ENCODE measurements at regions not wholly inside any gene's neighbourhood (a gene's known extent, or its start where the extent isn't known, plus 50 kb on each side); places are given as distances from the start of the nearest gene placed in this dataset.
A peak's percentile ranks its signal among the peaks of the same experiment; 100 is the strongest.

- H3K27me3 ChIP-seq (replicated peaks; ENCODE audit: control insufficient read depth, insufficient read depth, low read length): no peaks in the 10 kb centered on the region
- no peak overlapping the region for H3K4me3 ChIP-seq (ENCODE audit: low read length)
- H3K36me3 ChIP-seq (ENCODE audit: control insufficient read depth, insufficient read depth, low read length, severe bottlenecking): no peaks in the 10 kb centered on the region
- DNase-seq (ENCODE audit: low read depth): no peak
- peaks cover 44% of the 10 kb centered on the region for H3K4me1 ChIP-seq (ENCODE audit: control insufficient read depth, insufficient read depth, low read length)
- H3K9ac ChIP-seq (ENCODE audit: low read length): no peak overlapping the region
- H3K9me3 ChIP-seq (ENCODE audit: control insufficient read depth, low read length): peaks cover 10% of the 10 kb centered on the region
Observed at GRCh38 chr1:172912765-172913260, 137.9 kb downstream of the TNFSF18 start.

- DNase-seq (ENCODE audit: low read depth): peak; percentile 71
- Histone ChIP-seq H3K4me1 (ENCODE audit: control insufficient read depth, insufficient read depth, low read length) (peaks cover 50% of the 10 kb centered on the region), H3K27me3 (replicated peaks; ENCODE audit: control insufficient read depth, insufficient read depth, low read length) (no peaks in the 10 kb centered on the region), H3K4me3 (ENCODE audit: low read length) (peak overlapping the region; percentile 24), H3K9me3 (ENCODE audit: control insufficient read depth, low read length) (peaks cover 10% of the 10 kb centered on the region), H3K36me3 (ENCODE audit: control insufficient read depth, insufficient read depth, low read length, severe bottlenecking) (no peaks in the 10 kb centered on the region), H3K9ac (ENCODE audit: low read length) (no peak overlapping the region)
Observed at GRCh38 chr1:172914501-172915144, 136.1 kb downstream of the TNFSF18 start.

- no peak overlapping the region for H3K9ac ChIP-seq (ENCODE audit: low read length)
- peak overlapping the region; percentile 24 for H3K4me3 ChIP-seq (ENCODE audit: low read length)
- no peaks in the 10 kb centered on the region for H3K27me3 ChIP-seq (replicated peaks; ENCODE audit: control insufficient read depth, insufficient read depth, low read length)
- DNase-seq (ENCODE audit: low read depth): no peak
- H3K36me3 ChIP-seq (ENCODE audit: control insufficient read depth, insufficient read depth, low read length, severe bottlenecking): no peaks in the 10 kb centered on the region
- H3K4me1 ChIP-seq (ENCODE audit: control insufficient read depth, insufficient read depth, low read length): peaks cover 46% of the 10 kb centered on the region
- H3K9me3 ChIP-seq (ENCODE audit: control insufficient read depth, low read length): peaks cover 10% of the 10 kb centered on the region
Observed at GRCh38 chr1:172915271-172915670, 135.5 kb downstream of the TNFSF18 start.

GRCh38 chr1:172916116-172916515, 134.6 kb downstream of the TNFSF18 start:
- H3K9me3 ChIP-seq (ENCODE audit: control insufficient read depth, low read length): peaks cover 10% of the 10 kb centered on the region
- no peaks in the 10 kb centered on the region for H3K27me3 ChIP-seq (replicated peaks; ENCODE audit: control insufficient read depth, insufficient read depth, low read length)
- H3K4me1 ChIP-seq (ENCODE audit: control insufficient read depth, insufficient read depth, low read length): peaks cover 46% of the 10 kb centered on the region
- H3K4me3 ChIP-seq (ENCODE audit: low read length): peak overlapping the region; percentile 1
- H3K36me3 ChIP-seq (ENCODE audit: control insufficient read depth, insufficient read depth, low read length, severe bottlenecking): no peaks in the 10 kb centered on the region
- DNase-seq (ENCODE audit: low read depth): no peak
- no peak overlapping the region for H3K9ac ChIP-seq (ENCODE audit: low read length)

GRCh38 chr1:172917972-172918371, 132.8 kb downstream of the TNFSF18 start:
- Histone ChIP-seq H3K9me3 (ENCODE audit: control insufficient read depth, low read length) (peaks cover 5% of the 10 kb centered on the region), H3K9ac (ENCODE audit: low read length) (peak overlapping the region; percentile 25), H3K4me3 (ENCODE audit: low read length) (peak overlapping the region; percentile 47), H3K27me3 (replicated peaks; ENCODE audit: control insufficient read depth, insufficient read depth, low read length) (no peaks in the 10 kb centered on the region), H3K36me3 (ENCODE audit: control insufficient read depth, insufficient read depth, low read length, severe bottlenecking) (no peaks in the 10 kb centered on the region), H3K4me1 (ENCODE audit: control insufficient read depth, insufficient read depth, low read length) (peaks cover 46% of the 10 kb centered on the region)
- DNase-seq (ENCODE audit: low read depth): peak; percentile 92

- Histone ChIP-seq H3K9me3 (ENCODE audit: control insufficient read depth, low read length) (no peaks in the 10 kb centered on the region), H3K4me1 (ENCODE audit: control insufficient read depth, insufficient read depth, low read length) (peaks cover 46% of the 10 kb centered on the region), H3K9ac (ENCODE audit: low read length) (peak overlapping the region; percentile 25)
Observed at GRCh38 chr1:172918478-172918877, 132.3 kb downstream of the TNFSF18 start.

GRCh38 chr1:172926070-172926469, 124.7 kb downstream of the TNFSF18 start:
- H3K27me3 ChIP-seq (replicated peaks; ENCODE audit: control insufficient read depth, insufficient read depth, low read length): no peaks in the 10 kb centered on the region
- peaks cover 15% of the 10 kb centered on the region for H3K4me1 ChIP-seq (ENCODE audit: control insufficient read depth, insufficient read depth, low read length)
- H3K9ac ChIP-seq (ENCODE audit: low read length): no peak overlapping the region
- H3K36me3 ChIP-seq (ENCODE audit: control insufficient read depth, insufficient read depth, low read length, severe bottlenecking): no peaks in the 10 kb centered on the region
- no peaks in the 10 kb centered on the region for H3K9me3 ChIP-seq (ENCODE audit: control insufficient read depth, low read length)
- H3K4me3 ChIP-seq (ENCODE audit: low read length): no peak overlapping the region
- no peak for DNase-seq (ENCODE audit: low read depth)

More at GRCh38 chr1:172918478-172918877, 132.3 kb downstream of the TNFSF18 start:
- no peaks in the 10 kb centered on the region for H3K36me3 ChIP-seq (ENCODE audit: control insufficient read depth, insufficient read depth, low read length, severe bottlenecking)
- no peak overlapping the region for H3K4me3 ChIP-seq (ENCODE audit: low read length)
- DNase-seq (ENCODE audit: low read depth): no peak
- H3K27me3 ChIP-seq (replicated peaks; ENCODE audit: control insufficient read depth, insufficient read depth, low read length): no peaks in the 10 kb centered on the region

- H3K9ac ChIP-seq (ENCODE audit: low read length): no peak overlapping the region
- H3K4me1 ChIP-seq (ENCODE audit: control insufficient read depth, insufficient read depth, low read length): peaks cover 15% of the 10 kb centered on the region
- no peaks in the 10 kb centered on the region for H3K27me3 ChIP-seq (replicated peaks; ENCODE audit: control insufficient read depth, insufficient read depth, low read length)
- H3K36me3 ChIP-seq (ENCODE audit: control insufficient read depth, insufficient read depth, low read length, severe bottlenecking): no peaks in the 10 kb centered on the region
- peak; percentile 53 for DNase-seq (ENCODE audit: low read depth)
- H3K9me3 ChIP-seq (ENCODE audit: control insufficient read depth, low read length): no peaks in the 10 kb centered on the region
- H3K4me3 ChIP-seq (ENCODE audit: low read length): peak overlapping the region; percentile 3
Observed at GRCh38 chr1:172928412-172928811, 122.3 kb downstream of the TNFSF18 start.

GRCh38 chr1:172929006-172929405, 121.7 kb downstream of the TNFSF18 start:
- Histone ChIP-seq H3K4me3 (ENCODE audit: low read length) (peak overlapping the region; percentile 3), H3K9ac (ENCODE audit: low read length) (no peak overlapping the region), H3K4me1 (ENCODE audit: control insufficient read depth, insufficient read depth, low read length) (peaks cover 16% of the 10 kb centered on the region), H3K27me3 (replicated peaks; ENCODE audit: control insufficient read depth, insufficient read depth, low read length) (no peaks in the 10 kb centered on the region), H3K9me3 (ENCODE audit: control insufficient read depth, low read length) (no peaks in the 10 kb centered on the region), H3K36me3 (ENCODE audit: control insufficient read depth, insufficient read depth, low read length, severe bottlenecking) (no peaks in the 10 kb centered on the region)
- peak; percentile 51 for DNase-seq (ENCODE audit: low read depth)

- no peaks in the 10 kb centered on the region for H3K27me3 ChIP-seq (replicated peaks; ENCODE audit: control insufficient read depth, insufficient read depth, low read length)
- H3K9me3 ChIP-seq (ENCODE audit: control insufficient read depth, low read length): no peaks in the 10 kb centered on the region
- H3K4me1 ChIP-seq (ENCODE audit: control insufficient read depth, insufficient read depth, low read length): peaks cover 27% of the 10 kb centered on the region
- H3K36me3 ChIP-seq (ENCODE audit: control insufficient read depth, insufficient read depth, low read length, severe bottlenecking): no peaks in the 10 kb centered on the region
- DNase-seq (ENCODE audit: low read depth): no peak
- no peak overlapping the region for H3K4me3 ChIP-seq (ENCODE audit: low read length)
- no peak overlapping the region for H3K9ac ChIP-seq (ENCODE audit: low read length)
Observed at GRCh38 chr1:172930142-172930541, 120.6 kb downstream of the TNFSF18 start.

- no peak for DNase-seq (ENCODE audit: low read depth)
- no peak overlapping the region for H3K9ac ChIP-seq (ENCODE audit: low read length)
- no peaks in the 10 kb centered on the region for H3K27me3 ChIP-seq (replicated peaks; ENCODE audit: control insufficient read depth, insufficient read depth, low read length)
- H3K9me3 ChIP-seq (ENCODE audit: control insufficient read depth, low read length): no peaks in the 10 kb centered on the region
- no peak overlapping the region for H3K4me3 ChIP-seq (ENCODE audit: low read length)
- no peaks in the 10 kb centered on the region for H3K36me3 ChIP-seq (ENCODE audit: control insufficient read depth, insufficient read depth, low read length, severe bottlenecking)
- H3K4me1 ChIP-seq (ENCODE audit: control insufficient read depth, insufficient read depth, low read length): peaks cover 29% of the 10 kb centered on the region
Observed at GRCh38 chr1:172931340-172931739, 119.4 kb downstream of the TNFSF18 start.

GRCh38 chr1:172931761-172932160, 119.0 kb downstream of the TNFSF18 start:
- Histone ChIP-seq H3K27me3 (replicated peaks; ENCODE audit: control insufficient read depth, insufficient read depth, low read length) (no peaks in the 10 kb centered on the region), H3K4me1 (ENCODE audit: control insufficient read depth, insufficient read depth, low read length) (peaks cover 29% of the 10 kb centered on the region), H3K9me3 (ENCODE audit: control insufficient read depth, low read length) (no peaks in the 10 kb centered on the region), H3K36me3 (ENCODE audit: control insufficient read depth, insufficient read depth, low read length, severe bottlenecking) (no peaks in the 10 kb centered on the region), H3K4me3 (ENCODE audit: low read length) (no peak overlapping the region), H3K9ac (ENCODE audit: low read length) (no peak overlapping the region)
- no peak for DNase-seq (ENCODE audit: low read depth)

Measured in adipocyte (in vitro differentiated cells).